ENCODE measurements at regions not wholly inside any gene's neighbourhood (a gene's known extent, or its start where the extent isn't known, plus 50 kb on each side); places are given as distances from the start of the nearest gene placed in this dataset.

GRCh38 chr14:96617635-96618034 is 115.5 kb downstream of the PAPOLA start:
- CTCF ChIA-PET: no interaction called here
- intact Hi-C loops (cut with micrococcal nuclease): no loop called here
- Mint-ChIP-seq H3K27ac (no peak overlapping the region), H3K4me3 (no peak overlapping the region), H3K27me3 (no peaks in the 10 kb centered on the region), H3K36me3 (ENCODE audit: low read depth) (no peaks in the 10 kb centered on the region), H3K4me1 (ENCODE audit: low read depth) (no peaks in the 10 kb centered on the region), H3K9me3 (no peaks in the 10 kb centered on the region)
- POLR2A ChIA-PET: no interaction called here
- no peak for ATAC-seq
- DNase-seq: no peak
- no peak for TF ChIP-seq CTCF (IDR thresholded peaks at IDR 0.05)

- ATAC-seq (no peak), DNase-seq (no peak)
- H3K4me1 Mint-ChIP-seq (ENCODE audit: low read depth): no peaks in the 10 kb centered on the region
- H3K27ac Mint-ChIP-seq: no peak overlapping the region
- intact Hi-C loops (cut with micrococcal nuclease): no loop called here
- H3K9me3 Mint-ChIP-seq: no peaks in the 10 kb centered on the region
- TF ChIP-seq CTCF (IDR thresholded peaks at IDR 0.05): no peak
- no peaks in the 10 kb centered on the region for H3K36me3 Mint-ChIP-seq (ENCODE audit: low read depth)
- ChIA-PET CTCF (no interaction called here), POLR2A (no interaction called here)
- peaks cover 3% of the 10 kb centered on the region for H3K27me3 Mint-ChIP-seq
- H3K4me3 Mint-ChIP-seq: no peak overlapping the region
Measured at GRCh38 chr14:96622926-96623325, 120.7 kb downstream of the PAPOLA start.

GRCh38 chr14:96623676-96624484 is 121.7 kb downstream of the PAPOLA start:
- ATAC-seq (no peak), DNase-seq (no peak)
- POLR2A ChIA-PET: no interaction called here
- no peaks in the 10 kb centered on the region for H3K4me1 Mint-ChIP-seq (ENCODE audit: low read depth)
- CTCF ChIA-PET: no interaction called here
- H3K9me3 Mint-ChIP-seq: no peaks in the 10 kb centered on the region
- H3K36me3 Mint-ChIP-seq (ENCODE audit: low read depth): no peaks in the 10 kb centered on the region
- H3K27me3 Mint-ChIP-seq: peaks cover 3% of the 10 kb centered on the region
- intact Hi-C loops (cut with micrococcal nuclease): no loop called here
- no peak overlapping the region for H3K4me3 Mint-ChIP-seq
- no peak for TF ChIP-seq CTCF (IDR thresholded peaks at IDR 0.05)
- no peak overlapping the region for H3K27ac Mint-ChIP-seq

- TF ChIP-seq CTCF (IDR thresholded peaks at IDR 0.05): no peak
- ChIA-PET POLR2A (interaction anchor here (0.6 kb wide), 1 partner anchor 28 kb away, joined by 3 read pairs; no protein-coding TSS in a partner anchor), CTCF (no interaction called here)
- H3K27me3 Mint-ChIP-seq: peaks cover 3% of the 10 kb centered on the region
- no peak overlapping the region for H3K27ac Mint-ChIP-seq
- H3K36me3 Mint-ChIP-seq (ENCODE audit: low read depth): no peaks in the 10 kb centered on the region
- no peaks in the 10 kb centered on the region for H3K9me3 Mint-ChIP-seq
- ATAC-seq (no peak), DNase-seq (no peak)
- H3K4me3 Mint-ChIP-seq: no peak overlapping the region
- intact Hi-C loops (cut with micrococcal nuclease): no loop called here
- no peaks in the 10 kb centered on the region for H3K4me1 Mint-ChIP-seq (ENCODE audit: low read depth)
Measured at GRCh38 chr14:96624661-96625425, 122.7 kb downstream of the PAPOLA start.

- DNase-seq (no peak), ATAC-seq (no peak)
- no peaks in the 10 kb centered on the region for H3K36me3 Mint-ChIP-seq (ENCODE audit: low read depth)
- no peak overlapping the region for H3K4me3 Mint-ChIP-seq
- intact Hi-C loops (cut with micrococcal nuclease): no loop called here
- ChIA-PET POLR2A (interaction anchor here (0.6 kb wide), 1 partner anchor 116 kb away, joined by 3 read pairs; no protein-coding TSS in a partner anchor), CTCF (no interaction called here)
- no peak for TF ChIP-seq CTCF (IDR thresholded peaks at IDR 0.05)
- no peaks in the 10 kb centered on the region for H3K4me1 Mint-ChIP-seq (ENCODE audit: low read depth)
- no peaks in the 10 kb centered on the region for H3K9me3 Mint-ChIP-seq
- H3K27ac Mint-ChIP-seq: no peak overlapping the region
- H3K27me3 Mint-ChIP-seq: peaks cover 3% of the 10 kb centered on the region
Measured at GRCh38 chr14:96625426-96625985, 123.3 kb downstream of the PAPOLA start.

Data from activated CD8-positive, alpha-beta T cell treated with anti-CD3 and anti-CD28 coated beads for 36 hours (primary cell).